ENCODE measurements at regions not wholly inside any gene's neighbourhood (a gene's known extent, or its start where the extent isn't known, plus 50 kb on each side); places are given as distances from the start of the nearest gene placed in this dataset.

GRCh38 chr13:65841156-65841555 is 1389.0 kb downstream of the PCDH9 start:
- Histone ChIP-seq H3K27me3 (no peaks in the 10 kb centered on the region), H4K20me1 (ENCODE audit: insufficient read depth, poor library complexity, severe bottlenecking) (no peaks in the 10 kb centered on the region), H3K4me1 (ENCODE audit: insufficient read depth) (no peaks in the 10 kb centered on the region), H3K79me2 (no peaks in the 10 kb centered on the region), H3K9me2 (replicated peaks; ENCODE audit: insufficient read depth) (no peaks in the 10 kb centered on the region), H3K36me3 (replicated peaks; ENCODE audit: insufficient read depth, low read depth) (no peaks in the 10 kb centered on the region), H3K9me3 (ENCODE audit: low read depth) (no peaks in the 10 kb centered on the region), H3K4me2 (no peak overlapping the region), H3K4me3 (no peak overlapping the region), H2AFZ (no peak overlapping the region), H3K27ac (no peak overlapping the region)
- no peak for TF ChIP-seq CTCF (IDR thresholded peaks at IDR 0.05; ENCODE audit: poor library complexity)
- no peak for TF ChIP-seq EZH2phosphoT487 (IDR thresholded peaks at IDR 0.05; ENCODE audit: low read depth, severe bottlenecking, unreplicated experiment)
- no peak for TF ChIP-seq EZH2 (IDR thresholded peaks at IDR 0.05; ENCODE audit: borderline replicate concordance)
- 88% methylated on average over 3 of the region's 3 CpGs for WGBS (ENCODE audit: low lambda C conversion rate, missing lambda C conversion rate)
- no peak for DNase-seq (ENCODE audit: low spot score)

GRCh38 chr13:65836066-65836465 is 1394.1 kb downstream of the PCDH9 start:
- no peaks in the 10 kb centered on the region for H3K79me2 ChIP-seq
- H3K27me3 ChIP-seq: no peaks in the 10 kb centered on the region
- H3K9me2 ChIP-seq (replicated peaks; ENCODE audit: insufficient read depth): no peaks in the 10 kb centered on the region
- H3K4me2 ChIP-seq: no peak overlapping the region
- no peak for DNase-seq (ENCODE audit: low spot score)
- no peak overlapping the region for H3K27ac ChIP-seq
- no peaks in the 10 kb centered on the region for H3K36me3 ChIP-seq (replicated peaks; ENCODE audit: insufficient read depth, low read depth)
- no peaks in the 10 kb centered on the region for H4K20me1 ChIP-seq (ENCODE audit: insufficient read depth, poor library complexity, severe bottlenecking)
- H3K9me3 ChIP-seq (ENCODE audit: low read depth): no peaks in the 10 kb centered on the region
- H3K4me1 ChIP-seq (ENCODE audit: insufficient read depth): no peaks in the 10 kb centered on the region
- no peak overlapping the region for H3K4me3 ChIP-seq
- TF ChIP-seq EZH2 (IDR thresholded peaks at IDR 0.05; ENCODE audit: borderline replicate concordance) (no peak), CTCF (IDR thresholded peaks at IDR 0.05; ENCODE audit: poor library complexity) (no peak), EZH2phosphoT487 (IDR thresholded peaks at IDR 0.05; ENCODE audit: low read depth, severe bottlenecking, unreplicated experiment) (no peak)
- no peak overlapping the region for H2AFZ ChIP-seq

- TF ChIP-seq EZH2phosphoT487 (IDR thresholded peaks at IDR 0.05; ENCODE audit: low read depth, severe bottlenecking, unreplicated experiment) (no peak), EZH2 (IDR thresholded peaks at IDR 0.05; ENCODE audit: borderline replicate concordance) (no peak), CTCF (IDR thresholded peaks at IDR 0.05; ENCODE audit: poor library complexity) (no peak)
- H3K4me2 ChIP-seq: no peak overlapping the region
- DNase-seq (ENCODE audit: low spot score): no peak
- no peak overlapping the region for H3K27ac ChIP-seq
- H3K9me3 ChIP-seq (ENCODE audit: low read depth): no peaks in the 10 kb centered on the region
- no peak overlapping the region for H3K4me3 ChIP-seq
- no peaks in the 10 kb centered on the region for H3K79me2 ChIP-seq
- 50% methylated on average over 2 of the region's 2 CpGs for WGBS (ENCODE audit: low lambda C conversion rate, missing lambda C conversion rate)
- H3K27me3 ChIP-seq: no peaks in the 10 kb centered on the region
- no peaks in the 10 kb centered on the region for H4K20me1 ChIP-seq (ENCODE audit: insufficient read depth, poor library complexity, severe bottlenecking)
- no peak overlapping the region for H2AFZ ChIP-seq
- no peaks in the 10 kb centered on the region for H3K4me1 ChIP-seq (ENCODE audit: insufficient read depth)
- no peaks in the 10 kb centered on the region for H3K36me3 ChIP-seq (replicated peaks; ENCODE audit: insufficient read depth, low read depth)
- no peaks in the 10 kb centered on the region for H3K9me2 ChIP-seq (replicated peaks; ENCODE audit: insufficient read depth)
Measured at GRCh38 chr13:65834897-65835296, 1395.2 kb downstream of the PCDH9 start.

Data from hepatocyte (in vitro differentiated cells).